IMR-90 (cell line): ENCODE measurements at regions not wholly inside any gene's neighbourhood (a gene's known extent, or its start where the extent isn't known, plus 50 kb on each side); places are given as distances from the start of the nearest gene placed in this dataset.

Experiments used
- ATAC-seq: fragments of 200-7000 bp; cut with Tn5 transposase; 2 replicates; pipeline ENCODE4 v1.9.1; 2020; ENCODE audit warnings: low read depth, mild to moderate bottlenecking, moderate library complexity
- BruUV-seq: library from RNA; stranded (reverse); fragments of 400-500 nt; replicated peaks from 2 replicates; lab custom pipeline; 2021; lab: Mats Ljungman, UMichigan
- CTCF ChIA-PET: fragments of 300-600 bp; formaldehyde crosslinking; extraction: SDS; loops from one replicate; lab custom pipeline; 2021; ENCODE audit warnings: antibody characterized with exemption; lab: Yijun Ruan, JAX
- POLR2A ChIA-PET: fragments of 300-600 bp; sonication (Branson Sonifier 250); formaldehyde crosslinking; loops from one replicate; lab custom pipeline; 2022; ENCODE audit warnings: antibody characterized with exemption; ENCODE audit not compliant: unreplicated experiment; lab: Charles Lee
- DNase-seq: peaks from one replicate; pipeline ENCODE4 v3.0.0; 2013
- H2AFZ ChIP-seq: replicated peaks from 2 replicates; pipeline ENCODE3; 2013; ENCODE audit warnings: low read length, mild to moderate bottlenecking; ENCODE audit not compliant: poor library complexity
- H2AK5ac ChIP-seq: 2 replicates; pipeline ENCODE4 v1.6.1; 2013; ENCODE audit warnings: low read depth, low read length, inconsistent platforms
- H2AK9ac ChIP-seq: replicated peaks from 2 replicates; pipeline ENCODE3; 2013; ENCODE audit warnings: mild to moderate bottlenecking, low read depth, low read length, moderate library complexity; ENCODE audit not compliant: poor library complexity
- H2BK120ac ChIP-seq: 2 replicates; pipeline ENCODE4 v1.6.1; 2013; ENCODE audit warnings: low read depth, low read length, inconsistent platforms
- H2BK15ac ChIP-seq: 3 replicates; pipeline ENCODE4 v1.6.1; 2013; ENCODE audit warnings: low read depth, low read length, inconsistent platforms
- H2BK20ac ChIP-seq: 2 replicates; pipeline ENCODE4 v1.6.1; 2013; ENCODE audit warnings: low read depth, mild to moderate bottlenecking, inconsistent platforms, low read length, moderate library complexity
- H2BK5ac ChIP-seq: 2 replicates; pipeline ENCODE4 v1.6.1; 2013; ENCODE audit warnings: mild to moderate bottlenecking, low read depth, low read length, inconsistent platforms; ENCODE audit not compliant: poor library complexity, severe bottlenecking
- H3K14ac ChIP-seq: replicated peaks from 2 replicates; pipeline ENCODE4 v1.6.1; 2013; ENCODE audit warnings: low read depth, low read length, inconsistent platforms
- H3K18ac ChIP-seq: 2 replicates; pipeline ENCODE4 v1.6.1; 2013; ENCODE audit warnings: low read depth, low read length, control low read depth
- H3K23ac ChIP-seq: 2 replicates; pipeline ENCODE4 v1.6.1; 2013; ENCODE audit warnings: low read depth, low read length, inconsistent platforms
- H3K27ac ChIP-seq: 2 replicates; pipeline ENCODE4 v1.5.1; 2013; ENCODE audit warnings: mild to moderate bottlenecking, control low read depth, low read length; ENCODE audit not compliant: insufficient read depth
- H3K27me3 ChIP-seq: 2 replicates; pipeline ENCODE4 v1.6.1; 2013; ENCODE audit warnings: low read length; ENCODE audit not compliant: control insufficient read depth, insufficient read depth
- H3K36me3 ChIP-seq: 2 replicates; pipeline ENCODE4 v1.6.1; 2013; ENCODE audit warnings: low read length, mixed read lengths; ENCODE audit not compliant: control insufficient read depth, insufficient read depth
- H3K4ac ChIP-seq: 2 replicates; pipeline ENCODE4 v1.6.1; 2013; ENCODE audit warnings: low read depth, low read length, inconsistent platforms
- H3K4me1 ChIP-seq: 2 replicates; pipeline ENCODE4 v1.6.1; 2013; ENCODE audit warnings: low read length, mixed read lengths; ENCODE audit not compliant: control insufficient read depth, insufficient read depth
- H3K4me2 ChIP-seq: 2 replicates; pipeline ENCODE4 v1.6.1; 2013; ENCODE audit warnings: low read depth, mild to moderate bottlenecking, control low read depth, low read length, moderate library complexity
- H3K4me3 ChIP-seq: 2 replicates; pipeline ENCODE4 v1.5.1; 2013; ENCODE audit warnings: low read depth, mild to moderate bottlenecking, control low read depth, low read length, moderate library complexity; ENCODE audit not compliant: insufficient read depth
- H3K56ac ChIP-seq: 2 replicates; pipeline ENCODE4 v1.6.1; 2013; ENCODE audit warnings: low read length, inconsistent platforms; ENCODE audit not compliant: insufficient read depth; ENCODE audit errors: extremely low read depth
- H3K79me1 ChIP-seq, 2 experiments: 2 replicates each; pipeline ENCODE4 v1.6.1; 2013; ENCODE audit warnings: low read length in 2 of 2, inconsistent platforms in 1 of 2, low read depth in 1 of 2
- H3K9ac ChIP-seq: 2 replicates; pipeline ENCODE4 v1.6.1; 2013; ENCODE audit warnings: low read depth, low read length, control low read depth
- H3K9me1 ChIP-seq: 2 replicates; pipeline ENCODE4 v1.6.1; 2013; ENCODE audit warnings: low read length, inconsistent platforms; ENCODE audit not compliant: insufficient read depth
- H3K9me3 ChIP-seq: 2 replicates; pipeline ENCODE4 v1.6.1; 2013; ENCODE audit warnings: low read length; ENCODE audit not compliant: control insufficient read depth, insufficient read depth
- H4K20me1 ChIP-seq: 2 replicates; pipeline ENCODE4 v1.6.1; 2013; ENCODE audit warnings: low read length, inconsistent platforms; ENCODE audit not compliant: insufficient read depth
- H4K5ac ChIP-seq: 2 replicates; pipeline ENCODE4 v1.6.1; 2013; ENCODE audit warnings: mild to moderate bottlenecking, low read depth, low read length, control low read depth
- H4K8ac ChIP-seq, 2 experiments: 2 replicates each; pipeline ENCODE4 v1.6.1; 2013; ENCODE audit warnings: low read depth in 2 of 2, low read length in 2 of 2, control low read depth in 1 of 2, inconsistent platforms in 1 of 2
- H4K91ac ChIP-seq: 2 replicates; pipeline ENCODE4 v1.6.1; 2013; ENCODE audit warnings: low read depth, low read length, inconsistent platforms; ENCODE audit not compliant: insufficient read depth
- BHLHE40 ChIP-seq: fragments of 150-350 bp; IDR thresholded peaks from 2 replicates; pipeline ENCODE4 v1.6.1; 2016; ENCODE audit warnings: mild to moderate bottlenecking, low read depth, low read length
- CEBPB ChIP-seq: IDR thresholded peaks from 2 replicates; pipeline ENCODE4 v1.6.1; 2012; ENCODE audit warnings: low read depth, low read length, improper control_type of control experiment
- CHD1 ChIP-seq: IDR thresholded peaks from 2 replicates; pipeline ENCODE4 v1.6.1; 2012; ENCODE audit warnings: low read depth, low read length, improper control_type of control experiment
- FOS ChIP-seq: fragments of 150-350 bp; IDR thresholded peaks from 2 replicates; pipeline ENCODE4 v1.6.1; 2016; ENCODE audit warnings: low read depth, low read length
- MAFK ChIP-seq: IDR thresholded peaks from 2 replicates; pipeline ENCODE4 v1.6.1; 2012; ENCODE audit warnings: low read depth, low read length, improper control_type of control experiment
- MAZ ChIP-seq: IDR thresholded peaks from 2 replicates; pipeline ENCODE4 v1.6.1; 2012; ENCODE audit warnings: low read depth, mild to moderate bottlenecking, low read length, improper control_type of control experiment, moderate library complexity, borderline replicate concordance
- MXI1 ChIP-seq: IDR thresholded peaks from 2 replicates; pipeline ENCODE4 v1.6.1; 2012; ENCODE audit warnings: low read depth, mild to moderate bottlenecking, low read length, moderate library complexity, borderline replicate concordance
- NFE2L2 ChIP-seq: fragments of 150-350 bp; IDR thresholded peaks from 2 replicates; pipeline ENCODE4 v1.6.1; 2016; ENCODE audit warnings: low read depth, mild to moderate bottlenecking, low read length
- POLR2A ChIP-seq: IDR thresholded peaks from 2 replicates; pipeline ENCODE4 v1.6.1; 2012; ENCODE audit warnings: mild to moderate bottlenecking, low read depth, low read length
- RAD21 ChIP-seq: IDR thresholded peaks from 2 replicates; pipeline ENCODE4 v1.6.1; 2012; ENCODE audit warnings: low read length, improper control_type of control experiment
- RCOR1 ChIP-seq: IDR thresholded peaks from 2 replicates; pipeline ENCODE4 v1.6.1; 2012; ENCODE audit warnings: mild to moderate bottlenecking, low read length, improper control_type of control experiment; ENCODE audit not compliant: insufficient replicate concordance
- RFX5 ChIP-seq: IDR thresholded peaks from 2 replicates; pipeline ENCODE4 v1.8.0; 2012; ENCODE audit warnings: low read depth, mild to moderate bottlenecking, low read length, moderate library complexity
- SMC3 ChIP-seq: fragments of 150-350 bp; IDR thresholded peaks from 2 replicates; pipeline ENCODE4 v1.6.1; 2016; ENCODE audit warnings: low read depth, mild to moderate bottlenecking, antibody characterized with exemption, low read length, moderate library complexity
- dilution Hi-C: fragments of 300-500 bp; cut with HindIII; formaldehyde crosslinking; loops from one replicate; pipeline ENCODE4 v1.14.3; 2018; ENCODE audit warnings: low sequenced_read_pairs; ENCODE audit not compliant: unreplicated experiment
- in situ Hi-C: fragments of 300-500 bp; cut with MboI; formaldehyde crosslinking; loops from 3 replicates; pipeline ENCODE4 v1.14.3; 2019; ENCODE audit warnings: low sequenced_read_pairs, inconsistent platforms, mixed read lengths
- intact Hi-C: fragments of 100-400 bp; cut with micrococcal nuclease; formaldehyde crosslinking; loops from 2 replicates; pipeline ENCODE4 v1.10.0; 2022
- TF ChIP-seq, protein P1 (sequence below): fragments of 150-350 bp; IDR thresholded peaks from 2 replicates; pipeline ENCODE4 v1.6.1; 2017; ENCODE audit warnings: mild to moderate bottlenecking, antibody characterized with exemption, low read length, low read depth
- TF ChIP-seq, protein P2 (sequence below): fragments of 150-350 bp; IDR thresholded peaks from 2 replicates; pipeline ENCODE4 v1.6.1; 2016; ENCODE audit warnings: low read depth, mild to moderate bottlenecking, low read length, moderate library complexity, borderline replicate concordance

DNA sequence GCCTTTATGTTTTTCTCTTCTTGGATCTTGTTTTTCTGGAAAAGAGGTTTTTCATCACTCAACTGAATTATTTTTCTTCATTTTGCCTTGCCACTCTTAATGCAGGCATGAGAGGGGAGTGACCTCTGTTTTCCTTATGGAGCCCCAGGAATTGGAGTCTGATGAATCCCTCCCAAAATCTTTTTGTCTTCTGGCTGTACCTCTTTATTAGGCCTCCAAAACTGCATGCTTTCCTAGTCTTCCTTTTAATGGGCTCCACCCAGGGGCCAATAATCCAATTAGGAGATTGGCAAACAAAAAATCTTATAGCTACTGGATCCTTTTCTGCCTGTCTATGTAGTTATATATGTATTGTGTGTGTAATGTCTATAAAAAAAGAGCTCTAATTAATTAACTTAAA is 192.4 kb upstream of the PEX5L start:
- H3K9me3 ChIP-seq: peaks cover 19% of the 10 kb centered on the region
- no peaks in the 10 kb centered on the region for H3K36me3 ChIP-seq
- H4K5ac ChIP-seq: no peak overlapping the region
- no peaks in the 10 kb centered on the region for H3K79me1 ChIP-seq
- no peak overlapping the region for H2BK120ac ChIP-seq
- ATAC-seq (no peak), DNase-seq (no peak)
- no peak overlapping the region for H3K27ac ChIP-seq
- no peaks in the 10 kb centered on the region for H3K9me1 ChIP-seq
- H4K8ac ChIP-seq: no peak overlapping the region
- H4K91ac ChIP-seq: no peak overlapping the region
- H2AFZ ChIP-seq: no peak overlapping the region
- no peak overlapping the region for H3K56ac ChIP-seq
- ChIA-PET CTCF (no interaction called here), POLR2A (no interaction called here)
- no peak overlapping the region for H2AK5ac ChIP-seq
- intact Hi-C loops: no loop called here
- TF ChIP-seq RFX5 (no peak), SMC3 (no peak), FOS (no peak), POLR2A (no peak), MXI1 (no peak), RCOR1 (no peak), CHD1 (no peak), BHLHE40 (no peak), MAZ (no peak), CEBPB (no peak), NFE2L2 (no peak), RAD21 (no peak), MAFK (no peak)
- TF ChIP-seq, protein P1, sequence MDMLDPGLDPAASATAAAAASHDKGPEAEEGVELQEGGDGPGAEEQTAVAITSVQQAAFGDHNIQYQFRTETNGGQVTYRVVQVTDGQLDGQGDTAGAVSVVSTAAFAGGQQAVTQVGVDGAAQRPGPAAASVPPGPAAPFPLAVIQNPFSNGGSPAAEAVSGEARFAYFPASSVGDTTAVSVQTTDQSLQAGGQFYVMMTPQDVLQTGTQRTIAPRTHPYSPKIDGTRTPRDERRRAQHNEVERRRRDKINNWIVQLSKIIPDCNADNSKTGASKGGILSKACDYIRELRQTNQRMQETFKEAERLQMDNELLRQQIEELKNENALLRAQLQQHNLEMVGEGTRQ: no peak
- TF ChIP-seq, protein P2, sequence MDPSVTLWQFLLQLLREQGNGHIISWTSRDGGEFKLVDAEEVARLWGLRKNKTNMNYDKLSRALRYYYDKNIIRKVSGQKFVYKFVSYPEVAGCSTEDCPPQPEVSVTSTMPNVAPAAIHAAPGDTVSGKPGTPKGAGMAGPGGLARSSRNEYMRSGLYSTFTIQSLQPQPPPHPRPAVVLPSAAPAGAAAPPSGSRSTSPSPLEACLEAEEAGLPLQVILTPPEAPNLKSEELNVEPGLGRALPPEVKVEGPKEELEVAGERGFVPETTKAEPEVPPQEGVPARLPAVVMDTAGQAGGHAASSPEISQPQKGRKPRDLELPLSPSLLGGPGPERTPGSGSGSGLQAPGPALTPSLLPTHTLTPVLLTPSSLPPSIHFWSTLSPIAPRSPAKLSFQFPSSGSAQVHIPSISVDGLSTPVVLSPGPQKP: no peak
- H3K9ac ChIP-seq: no peak overlapping the region
- H2BK5ac ChIP-seq: no peak overlapping the region
- no peaks in the 10 kb centered on the region for H4K20me1 ChIP-seq
- no peak overlapping the region for H3K4me3 ChIP-seq
- H3K4me1 ChIP-seq: no peaks in the 10 kb centered on the region
- H3K14ac ChIP-seq: no peak overlapping the region
- no peaks in the 10 kb centered on the region for H3K27me3 ChIP-seq
- H3K4me2 ChIP-seq: no peak overlapping the region
- H2AK9ac ChIP-seq: no peak overlapping the region
- in situ Hi-C loops: no loop called here
- BruUV-seq: no TSS peak
- H3K23ac ChIP-seq: no peak overlapping the region
- no peak overlapping the region for H3K18ac ChIP-seq
- dilution Hi-C loops: no loop called here
- no peak overlapping the region for H2BK20ac ChIP-seq
- no peak overlapping the region for H2BK15ac ChIP-seq
- H3K4ac ChIP-seq: no peak overlapping the region
